ENCODE measurements at regions not wholly inside any gene's neighbourhood (a gene's known extent, or its start where the extent isn't known, plus 50 kb on each side); places are given as distances from the start of the nearest gene placed in this dataset.

GRCh38 chr9:71361357-71361756 lies 239.9 kb upstream of the TRPM3 start:
- Mint-ChIP-seq H3K4me3 (no peak overlapping the region), H3K27me3 (peaks cover 6 to 10% of the 10 kb centered on the region in 2 donors), H3K36me3 (ENCODE audit: insufficient read depth) (no peaks in the 10 kb centered on the region), H3K9me3 (no peaks in the 10 kb centered on the region), H3K27ac (no peak overlapping the region), H3K4me1 (ENCODE audit: low read depth in 2 of 2) (no peaks in the 10 kb centered on the region)
- DNase-seq (no peak), ATAC-seq (replicated peaks) (no peak)

GRCh38 chr9:71357346-71357745 lies 235.9 kb upstream of the TRPM3 start:
- Mint-ChIP-seq H3K27ac (no peak overlapping the region), H3K27me3 (peaks cover 0 to 12% of the 10 kb centered on the region in 2 donors), H3K4me1 (ENCODE audit: low read depth in 2 of 2) (no peaks in the 10 kb centered on the region), H3K36me3 (ENCODE audit: insufficient read depth) (no peaks in the 10 kb centered on the region), H3K4me3 (no peak overlapping the region), H3K9me3 (no peaks in the 10 kb centered on the region)
- no peak for ATAC-seq (replicated peaks)
- no peak for DNase-seq

- Mint-ChIP-seq H3K4me1 (ENCODE audit: low read depth in 2 of 2) (no peaks in the 10 kb centered on the region), H3K9me3 (no peaks in the 10 kb centered on the region), H3K27me3 (peaks cover 0 to 7% of the 10 kb centered on the region in 2 donors), H3K27ac (no peak overlapping the region), H3K36me3 (ENCODE audit: insufficient read depth) (no peaks in the 10 kb centered on the region), H3K4me3 (no peak overlapping the region)
- DNase-seq: no peak
- ATAC-seq (replicated peaks): no peak
These were observed 234.5 kb upstream of the TRPM3 start for GRCh38 chr9:71355884-71356283.

- no peak overlapping the region for H3K27ac Mint-ChIP-seq
- no peak overlapping the region for H3K4me3 Mint-ChIP-seq
- no peaks in the 10 kb centered on the region for H3K9me3 Mint-ChIP-seq
- peaks cover 0 to 7% of the 10 kb centered on the region in 2 donors for H3K27me3 Mint-ChIP-seq
- H3K4me1 Mint-ChIP-seq (ENCODE audit: low read depth in 2 of 2): no peaks in the 10 kb centered on the region
- no peaks in the 10 kb centered on the region for H3K36me3 Mint-ChIP-seq (ENCODE audit: insufficient read depth)
- no peak for DNase-seq
- no peak for ATAC-seq (replicated peaks)
These were observed 232.3 kb upstream of the TRPM3 start for GRCh38 chr9:71353720-71354119.

GRCh38 chr9:71352837-71353236 lies 231.4 kb upstream of the TRPM3 start:
- Mint-ChIP-seq H3K27ac (no peak overlapping the region), H3K4me1 (ENCODE audit: low read depth in 2 of 2) (no peaks in the 10 kb centered on the region), H3K36me3 (ENCODE audit: insufficient read depth) (no peaks in the 10 kb centered on the region), H3K27me3 (peaks cover 0 to 7% of the 10 kb centered on the region in 2 donors), H3K4me3 (no peak overlapping the region), H3K9me3 (no peaks in the 10 kb centered on the region)
- DNase-seq: no peak
- ATAC-seq (replicated peaks): no peak

GRCh38 chr9:71349218-71349617 lies 227.8 kb upstream of the TRPM3 start:
- H3K4me1 Mint-ChIP-seq (ENCODE audit: low read depth in 2 of 2): no peaks in the 10 kb centered on the region
- peaks cover 0 to 3% of the 10 kb centered on the region in 2 donors for H3K9me3 Mint-ChIP-seq
- no peak for ATAC-seq (replicated peaks)
- DNase-seq: no peak
- H3K27ac Mint-ChIP-seq: no peak overlapping the region
- no peaks in the 10 kb centered on the region for H3K36me3 Mint-ChIP-seq (ENCODE audit: insufficient read depth)
- H3K27me3 Mint-ChIP-seq: peaks cover 0 to 7% of the 10 kb centered on the region in 2 donors
- H3K4me3 Mint-ChIP-seq: no peak overlapping the region

GRCh38 chr9:71333321-71333720 lies 211.9 kb upstream of the TRPM3 start:
- Mint-ChIP-seq H3K4me1 (ENCODE audit: low read depth in 2 of 2) (no peaks in the 10 kb centered on the region), H3K4me3 (no peak overlapping the region), H3K27me3 (peaks cover 3 to 18% of the 10 kb centered on the region in 2 donors), H3K9me3 (no peaks in the 10 kb centered on the region), H3K36me3 (ENCODE audit: insufficient read depth) (no peaks in the 10 kb centered on the region), H3K27ac (no peak overlapping the region)
- no peak for ATAC-seq (replicated peaks)
- DNase-seq: no peak

GRCh38 chr9:71331603-71332002 lies 210.2 kb upstream of the TRPM3 start:
- H3K27me3 Mint-ChIP-seq: peaks cover 12 to 14% of the 10 kb centered on the region in 2 donors
- no peak for DNase-seq
- no peak overlapping the region for H3K4me3 Mint-ChIP-seq
- no peak for ATAC-seq (replicated peaks)
- no peaks in the 10 kb centered on the region for H3K4me1 Mint-ChIP-seq (ENCODE audit: low read depth in 2 of 2)
- H3K27ac Mint-ChIP-seq: no peak overlapping the region
- H3K36me3 Mint-ChIP-seq (ENCODE audit: insufficient read depth): no peaks in the 10 kb centered on the region
- H3K9me3 Mint-ChIP-seq: no peaks in the 10 kb centered on the region

GRCh38 chr9:71329873-71330272 lies 208.5 kb upstream of the TRPM3 start:
- Mint-ChIP-seq H3K9me3 (no peaks in the 10 kb centered on the region), H3K4me3 (no peak overlapping the region), H3K27ac (no peak overlapping the region)

GRCh38 chr9:71326360-71326759 lies 204.9 kb upstream of the TRPM3 start:
- H3K9me3 Mint-ChIP-seq: no peaks in the 10 kb centered on the region
- H3K36me3 Mint-ChIP-seq (ENCODE audit: insufficient read depth): no peaks in the 10 kb centered on the region
- no peak overlapping the region for H3K4me3 Mint-ChIP-seq
- no peak for DNase-seq
- no peaks in the 10 kb centered on the region for H3K4me1 Mint-ChIP-seq (ENCODE audit: low read depth in 2 of 2)
- no peak overlapping the region for H3K27ac Mint-ChIP-seq
- ATAC-seq (replicated peaks): no peak
- H3K27me3 Mint-ChIP-seq: peaks cover 17% of the 10 kb centered on the region in 2 donors

More at GRCh38 chr9:71329873-71330272, 208.5 kb upstream of the TRPM3 start:
- H3K36me3 Mint-ChIP-seq (ENCODE audit: insufficient read depth): no peaks in the 10 kb centered on the region
- ATAC-seq (replicated peaks) (no peak), DNase-seq (no peak)
- no peaks in the 10 kb centered on the region for H3K4me1 Mint-ChIP-seq (ENCODE audit: low read depth in 2 of 2)
- peaks cover 8 to 12% of the 10 kb centered on the region in 2 donors for H3K27me3 Mint-ChIP-seq

GRCh38 chr9:71323357-71323756 lies 201.9 kb upstream of the TRPM3 start:
- no peak overlapping the region for H3K4me3 Mint-ChIP-seq
- no peaks in the 10 kb centered on the region for H3K36me3 Mint-ChIP-seq (ENCODE audit: insufficient read depth)
- H3K27me3 Mint-ChIP-seq: peaks cover 17 to 21% of the 10 kb centered on the region in 2 donors
- no peak overlapping the region for H3K27ac Mint-ChIP-seq
- H3K9me3 Mint-ChIP-seq: no peaks in the 10 kb centered on the region
- H3K4me1 Mint-ChIP-seq (ENCODE audit: low read depth in 2 of 2): no peaks in the 10 kb centered on the region
- ATAC-seq (replicated peaks) (no peak), DNase-seq (no peak)

- no peak for ATAC-seq (replicated peaks)
- no peaks in the 10 kb centered on the region for H3K36me3 Mint-ChIP-seq (ENCODE audit: insufficient read depth)
- H3K27me3 Mint-ChIP-seq: peaks cover 14 to 16% of the 10 kb centered on the region in 2 donors
- no peak overlapping the region for H3K27ac Mint-ChIP-seq
- no peak overlapping the region for H3K4me3 Mint-ChIP-seq
- no peak for DNase-seq
- H3K4me1 Mint-ChIP-seq (ENCODE audit: low read depth in 2 of 2): no peaks in the 10 kb centered on the region
- H3K9me3 Mint-ChIP-seq: no peaks in the 10 kb centered on the region
These were observed 200.9 kb upstream of the TRPM3 start for GRCh38 chr9:71322311-71322710.

- ATAC-seq (replicated peaks): no peak
- H3K9me3 Mint-ChIP-seq: no peaks in the 10 kb centered on the region
- H3K27me3 Mint-ChIP-seq: no peaks in the 10 kb centered on the region
These were observed 187.0 kb upstream of the TRPM3 start for GRCh38 chr9:71308454-71308853.

GRCh38 chr9:71306134-71306533 lies 184.7 kb upstream of the TRPM3 start:
- DNase-seq (no peak), ATAC-seq (replicated peaks) (no peak)
- Mint-ChIP-seq H3K4me3 (no peak overlapping the region), H3K27ac (no peak overlapping the region), H3K4me1 (ENCODE audit: low read depth in 2 of 2) (no peaks in the 10 kb centered on the region), H3K36me3 (ENCODE audit: insufficient read depth) (no peaks in the 10 kb centered on the region), H3K27me3 (no peaks in the 10 kb centered on the region), H3K9me3 (no peaks in the 10 kb centered on the region)

More at GRCh38 chr9:71308454-71308853, 187.0 kb upstream of the TRPM3 start:
- Mint-ChIP-seq H3K36me3 (ENCODE audit: insufficient read depth) (no peaks in the 10 kb centered on the region), H3K27ac (no peak overlapping the region), H3K4me3 (no peak overlapping the region), H3K4me1 (ENCODE audit: low read depth in 2 of 2) (no peaks in the 10 kb centered on the region)
- DNase-seq: no peak

- no peaks in the 10 kb centered on the region for H3K36me3 Mint-ChIP-seq (ENCODE audit: insufficient read depth)
- H3K4me1 Mint-ChIP-seq (ENCODE audit: low read depth in 2 of 2): no peaks in the 10 kb centered on the region
- no peak overlapping the region for H3K27ac Mint-ChIP-seq
- no peak for ATAC-seq (replicated peaks)
- no peak overlapping the region for H3K4me3 Mint-ChIP-seq
- DNase-seq: no peak
- H3K9me3 Mint-ChIP-seq: no peaks in the 10 kb centered on the region
- H3K27me3 Mint-ChIP-seq: no peaks in the 10 kb centered on the region
These were observed 181.9 kb upstream of the TRPM3 start for GRCh38 chr9:71303351-71303750.

All from effector memory CD8-positive, alpha-beta T cell (primary cell).